HG03439 (cell line): ENCODE measurements at regions not wholly inside any gene's neighbourhood (a gene's known extent, or its start where the extent isn't known, plus 50 kb on each side); places are given as distances from the start of the nearest gene placed in this dataset.

ENCODE experiments used
- ATAC-seq: cut with Tn5 transposase; IDR thresholded peaks from one replicate; pipeline ENCODE4 v1.9.1; 2021; ENCODE audit warnings: mild to moderate bottlenecking, moderate library complexity; ENCODE audit not compliant: unreplicated experiment

- ATAC-seq, result no peak
Measured at GRCh38 chr11:69545976-69546617, 64.6 kb downstream of the LINC01488 start.

GRCh38 chr11:69546735-69547370, 65.4 kb downstream of the LINC01488 start:
- peak; percentile 51 for ATAC-seq

DNA sequence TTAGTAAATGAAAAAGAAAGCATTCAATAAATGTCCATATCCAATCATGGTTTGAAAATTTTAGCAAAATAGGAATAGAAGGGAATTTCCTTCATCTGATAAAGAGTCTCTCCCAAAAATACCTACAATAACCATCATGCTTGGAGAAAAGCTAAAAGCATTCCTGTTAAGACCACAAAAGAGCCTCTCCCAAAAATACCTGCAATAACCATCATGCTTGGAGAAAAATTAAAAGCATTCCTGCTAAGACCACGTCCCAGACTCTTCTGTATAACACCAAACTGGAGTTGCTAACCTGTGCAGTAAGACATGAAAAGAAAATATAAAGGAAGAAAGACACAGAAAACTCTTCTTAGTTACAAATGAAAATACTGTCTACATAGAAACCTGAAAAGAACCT, 69.4 kb downstream of the LINC01488 start:
- ATAC-seq, result no peak

DNA sequence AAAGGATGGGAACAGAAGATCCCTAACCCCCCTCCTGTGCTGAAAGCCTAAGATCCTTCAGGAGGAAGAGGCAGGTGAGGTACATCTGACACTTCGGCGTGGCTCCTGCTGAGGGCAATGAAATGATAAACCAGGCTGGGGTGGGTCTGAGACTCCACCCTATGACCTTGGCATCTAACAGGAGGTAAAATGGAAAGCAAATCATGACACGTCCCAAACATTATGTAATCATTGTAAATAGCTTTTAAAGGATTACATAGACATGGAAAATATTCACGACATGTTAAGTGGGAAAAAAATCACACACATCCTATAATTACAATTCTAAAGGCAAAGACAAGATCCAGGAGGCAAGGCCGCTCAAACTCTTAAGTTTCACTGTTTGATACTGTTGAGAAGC, 70.5 kb downstream of the LINC01488 start:
- ATAC-seq, result no peak

DNA sequence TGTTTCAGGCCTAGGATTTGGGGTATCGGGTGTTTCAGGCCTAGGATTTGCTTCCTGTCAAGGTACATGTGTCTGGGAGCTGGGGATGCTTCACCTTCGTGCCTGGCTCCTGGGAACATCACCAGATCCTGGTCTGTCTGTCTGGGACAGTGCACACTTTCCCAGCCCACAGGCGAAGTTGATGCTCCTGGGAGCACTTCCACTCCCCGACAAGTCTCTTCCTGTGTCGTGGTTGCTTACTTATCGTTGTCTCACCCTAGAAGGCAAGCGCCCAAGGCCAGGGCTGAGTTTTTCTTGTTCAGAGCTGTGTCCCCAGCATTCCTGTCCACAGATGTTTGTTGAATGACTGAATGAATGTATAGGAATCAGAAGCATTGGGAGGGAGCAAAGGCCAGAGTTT, 71.5 kb downstream of the LINC01488 start:
- ATAC-seq, result no peak

- ATAC-seq, result no peak
Measured at GRCh38 chr11:69553416-69554357, 72.2 kb downstream of the LINC01488 start.

DNA sequence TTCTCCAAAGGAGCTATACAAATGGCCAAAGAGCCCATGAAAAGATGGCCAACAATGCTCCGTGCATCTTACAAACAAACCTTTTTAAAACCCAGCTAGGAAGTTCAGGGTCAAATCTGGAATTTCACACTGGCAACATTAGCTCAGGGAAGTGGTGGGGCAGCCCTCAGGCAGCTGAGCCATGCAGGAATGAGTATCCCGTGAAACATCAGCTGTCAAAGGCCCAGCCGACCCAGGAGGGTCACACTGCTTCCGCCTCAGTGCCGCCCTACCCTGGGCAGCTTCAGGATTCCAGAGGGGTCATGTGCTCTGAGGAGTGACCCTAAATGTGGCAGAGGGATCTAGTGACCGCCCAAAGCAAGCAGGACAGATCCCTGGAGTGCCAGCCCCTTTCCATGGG, 73.4 kb downstream of the LINC01488 start:
- ATAC-seq, result no peak

GRCh38 chr11:69557266-69557665, 75.8 kb downstream of the LINC01488 start:
- ATAC-seq, result no peak

- ATAC-seq, result no peak
Measured at GRCh38 chr11:69558519-69558941, 77.1 kb downstream of the LINC01488 start.

DNA sequence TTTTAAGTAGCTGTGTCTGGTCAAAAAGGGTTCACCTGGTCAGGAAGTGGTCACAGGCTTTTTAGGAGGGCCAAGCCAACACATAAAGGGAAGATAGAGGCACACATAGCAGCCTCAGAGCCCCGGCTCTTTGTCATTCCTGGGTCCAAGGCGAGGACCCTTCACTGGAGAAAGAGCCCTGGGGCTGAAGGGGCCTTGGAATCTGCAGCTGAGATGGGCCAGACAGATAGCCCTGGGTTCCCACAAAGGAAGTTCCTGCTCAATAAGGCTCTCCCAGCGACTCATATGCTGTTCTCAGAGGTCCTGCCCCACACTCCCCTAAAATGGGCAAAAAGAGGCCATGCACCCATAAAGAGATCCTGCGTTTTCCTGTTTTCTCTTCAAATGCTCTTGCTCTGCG, 77.7 kb downstream of the LINC01488 start:
- no peak for ATAC-seq

DNA sequence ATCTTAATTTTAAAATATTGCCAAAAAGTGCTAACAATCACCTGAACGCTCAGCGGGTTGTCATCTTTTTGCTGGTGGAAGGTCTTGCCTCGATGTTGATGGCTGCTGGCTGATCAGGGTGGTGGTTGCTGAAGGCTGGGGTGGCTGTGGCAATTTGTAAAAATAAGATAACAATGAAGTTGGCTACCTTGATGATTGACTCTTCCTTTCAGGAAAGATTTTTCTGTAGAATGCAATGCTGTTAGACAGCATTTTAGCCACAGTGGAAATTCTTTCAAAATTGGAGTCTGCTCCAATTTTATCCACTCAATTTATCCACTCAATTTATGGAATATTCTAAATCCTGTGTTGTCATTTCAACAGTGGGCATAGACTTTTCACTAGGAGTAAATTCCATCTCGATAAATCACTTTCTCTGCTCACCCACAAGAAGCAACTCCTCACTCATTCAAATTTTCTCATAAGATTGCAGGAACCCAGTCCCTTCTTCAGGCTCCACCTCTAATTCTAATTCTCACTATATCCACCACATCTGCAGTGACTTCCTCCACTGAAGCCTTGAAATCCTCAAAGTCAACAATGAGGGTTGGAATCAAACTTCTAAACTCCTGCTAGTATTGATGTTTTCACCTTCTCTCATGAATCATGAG, 78.8 kb downstream of the LINC01488 start:
- ATAC-seq, result no peak

DNA sequence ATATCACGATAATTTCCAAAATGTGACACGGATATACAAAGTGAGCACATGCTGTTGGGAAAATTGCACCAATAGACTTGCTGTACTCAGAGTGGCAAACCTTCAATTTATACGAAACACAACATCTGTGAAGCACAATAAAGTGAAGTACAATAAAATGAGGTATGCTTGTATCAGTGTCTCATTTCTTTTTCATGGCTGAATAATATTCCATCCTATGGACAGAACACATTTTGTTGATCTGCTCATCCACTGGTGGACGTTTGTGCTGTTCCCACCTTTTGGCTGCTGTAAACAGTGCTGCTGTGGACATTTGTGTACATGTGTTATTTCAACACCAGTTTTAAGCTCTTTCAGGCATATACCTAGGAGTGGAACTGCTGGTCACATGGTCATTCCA, 78.7 kb upstream of the CCND1 start:
- ATAC-seq, result no peak

GRCh38 chr11:69562816-69563215, 78.1 kb upstream of the CCND1 start:
- no peak for ATAC-seq

DNA sequence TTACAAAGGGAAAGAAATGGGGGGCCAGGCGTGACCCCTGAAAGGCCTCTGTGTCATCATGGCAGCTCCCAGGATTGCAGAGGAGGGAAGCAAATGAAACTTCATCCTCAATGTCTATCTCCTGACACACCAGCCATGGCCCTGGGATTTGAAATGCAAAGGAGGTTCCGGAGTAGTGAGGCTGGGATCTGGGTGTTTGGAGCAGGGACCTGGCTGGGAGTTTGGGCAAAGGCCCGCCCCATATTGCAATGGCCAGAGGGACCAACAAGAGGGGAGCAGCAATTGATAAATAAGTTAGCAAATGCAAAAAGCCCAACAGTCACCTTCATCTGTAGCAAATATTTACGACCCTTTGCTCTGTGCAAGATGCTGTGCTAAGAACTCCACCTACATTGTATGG, 77.7 kb upstream of the CCND1 start:
- no peak for ATAC-seq

DNA sequence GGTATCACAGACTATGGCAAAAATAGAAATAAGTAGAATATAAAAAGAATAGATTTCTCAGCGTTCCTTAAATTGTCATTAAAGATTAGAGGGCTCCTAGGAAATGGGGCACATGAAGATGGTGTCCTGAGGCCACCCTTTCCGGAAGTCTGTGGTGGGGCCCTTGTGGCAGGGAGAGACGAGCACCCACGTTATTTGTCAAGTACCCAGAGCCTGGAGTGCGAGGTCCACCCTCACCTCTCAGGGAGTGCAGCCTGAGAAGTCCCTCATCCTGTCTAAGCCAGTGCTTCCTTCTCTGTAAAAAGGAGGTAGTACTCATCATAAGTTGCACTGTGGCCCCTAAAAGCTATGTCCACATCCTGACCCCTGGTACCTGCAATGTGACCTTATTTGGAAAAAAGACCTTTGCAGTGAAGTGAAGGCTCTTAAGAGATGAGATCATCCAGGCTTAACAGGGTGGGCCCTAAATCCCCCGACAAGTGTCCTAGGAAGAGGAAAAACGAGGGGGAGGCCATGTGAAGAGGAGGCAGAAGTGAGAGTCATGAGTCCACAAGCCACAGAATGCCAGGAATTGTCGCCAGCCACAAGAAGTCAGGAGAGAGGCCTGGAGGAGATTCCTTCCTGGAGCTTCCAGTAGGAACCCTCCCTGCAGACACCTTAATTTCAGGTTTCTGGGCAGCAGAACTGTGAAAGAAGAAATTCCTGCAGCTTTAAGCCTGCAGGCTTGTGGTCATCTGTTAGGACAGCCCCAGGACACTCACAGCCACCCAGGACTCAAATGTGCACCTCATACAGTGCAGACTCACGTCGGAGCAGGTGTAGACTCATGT, 76.8 kb upstream of the CCND1 start:
- no peak for ATAC-seq

- no peak for ATAC-seq
Measured at GRCh38 chr11:69566001-69566400, 75.0 kb upstream of the CCND1 start.

GRCh38 chr11:69567951-69568808, 72.8 kb upstream of the CCND1 start:
- no peak for ATAC-seq

GRCh38 chr11:69568809-69569097, 72.2 kb upstream of the CCND1 start:
- ATAC-seq, result no peak

DNA sequence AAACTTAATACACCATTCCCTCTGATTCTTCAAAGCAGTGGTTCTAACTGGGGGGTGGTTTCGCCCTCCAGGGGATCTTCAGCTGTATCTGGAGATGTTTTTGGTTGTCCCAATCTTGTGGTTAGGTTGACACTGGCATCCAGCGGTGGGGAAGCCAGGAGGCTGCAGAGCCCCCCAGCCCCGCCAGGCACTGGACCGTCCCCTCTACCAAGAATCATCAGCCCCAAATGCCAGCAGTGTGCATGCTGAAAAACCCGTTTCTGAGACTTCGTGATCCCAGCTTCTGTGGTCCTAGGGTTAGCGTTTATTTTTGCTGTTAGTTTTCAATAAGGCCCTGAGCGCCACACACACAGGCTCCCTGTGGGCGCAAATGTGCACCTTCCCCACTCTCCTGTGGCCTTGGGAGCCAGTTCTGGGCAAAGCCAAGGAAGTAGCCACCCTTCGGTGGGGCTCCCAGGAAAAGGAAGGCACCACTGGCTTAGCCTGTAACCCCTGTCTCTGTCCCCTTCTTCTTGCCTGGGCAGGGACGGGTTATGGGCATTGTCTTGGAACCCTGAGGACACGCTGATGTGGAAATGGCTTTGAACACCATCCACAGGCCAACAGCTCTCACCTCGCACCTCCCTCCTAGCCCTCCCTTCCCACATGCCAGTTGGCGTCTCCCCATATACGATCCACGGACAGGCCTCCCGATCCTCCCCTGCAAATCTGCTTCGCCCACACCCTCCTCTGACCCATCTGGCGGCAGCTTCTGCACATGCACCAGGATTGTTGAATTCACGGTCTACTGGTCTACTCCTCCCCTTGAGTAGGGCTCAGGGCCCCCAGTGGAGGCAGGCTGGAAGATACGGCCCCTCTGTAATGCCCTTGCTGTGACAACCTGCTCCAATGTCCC, 71.4 kb upstream of the CCND1 start:
- no peak for ATAC-seq
